NT2/D1 (cell line): ENCODE measurements at regions not wholly inside any gene's neighbourhood (a gene's known extent, or its start where the extent isn't known, plus 50 kb on each side); places are given as distances from the start of the nearest gene placed in this dataset.

Source experiments
- DNase-seq: peaks from one replicate; pipeline ENCODE4 v3.0.0-alpha.2; 2011; ENCODE audit warnings: low read depth, low spot score
- H3K27me3 ChIP-seq: 2 replicates; pipeline ENCODE4 v1.6.0; 2011; ENCODE audit warnings: mild to moderate bottlenecking; ENCODE audit not compliant: insufficient read length, insufficient read depth
- H3K36me3 ChIP-seq: 2 replicates; pipeline ENCODE4 v1.6.1; 2011; ENCODE audit warnings: mild to moderate bottlenecking, low read length, mixed read lengths; ENCODE audit not compliant: insufficient read depth, insufficient read length
- H3K4me1 ChIP-seq: 2 replicates; pipeline ENCODE4 v1.5.1; 2011; ENCODE audit not compliant: insufficient read depth, insufficient read length
- H3K4me3 ChIP-seq: 2 replicates; pipeline ENCODE4 v1.5.1; 2011; ENCODE audit warnings: low read depth; ENCODE audit not compliant: insufficient read length
- H3K9ac ChIP-seq: 2 replicates; pipeline ENCODE4 v1.6.0; 2011; ENCODE audit warnings: low read depth; ENCODE audit not compliant: insufficient read length
- H3K9me3 ChIP-seq: 2 replicates; pipeline ENCODE4 v1.5.1; 2011; ENCODE audit warnings: mild to moderate bottlenecking, low read length; ENCODE audit not compliant: insufficient read depth
- SUZ12 ChIP-seq: IDR thresholded peaks from 2 replicates; pipeline ENCODE4 v1.6.1; 2011; ENCODE audit not compliant: insufficient read length, insufficient read depth; ENCODE audit errors: extremely low read depth
- YY1 ChIP-seq: IDR thresholded peaks from 2 replicates; pipeline ENCODE4 v1.6.1; 2011; ENCODE audit not compliant: insufficient read length, insufficient read depth
- ZNF274 ChIP-seq: IDR thresholded peaks from 2 replicates; pipeline ENCODE4 v1.6.1; 2011; ENCODE audit warnings: mild to moderate bottlenecking, low read depth, low read length

GRCh38 chr20:57830515-57830895, 120.7 kb upstream of the PMEPA1 start:
- H3K4me3 ChIP-seq, result no peak overlapping the region
- no peaks in the 10 kb centered on the region for H3K4me1 ChIP-seq
- H3K27me3 ChIP-seq, result peaks cover 8% of the 10 kb centered on the region
- no peak overlapping the region for H3K9ac ChIP-seq
- no peaks in the 10 kb centered on the region for H3K9me3 ChIP-seq
- no peak for DNase-seq
- no peaks in the 10 kb centered on the region for H3K36me3 ChIP-seq
- TF ChIP-seq ZNF274 (no peak), YY1 (no peak), SUZ12 (no peak)

- Histone ChIP-seq H3K36me3 (no peaks in the 10 kb centered on the region), H3K4me1 (no peaks in the 10 kb centered on the region), H3K9ac (no peak overlapping the region), H3K4me3 (no peak overlapping the region), H3K27me3 (peaks cover 8% of the 10 kb centered on the region), H3K9me3 (no peaks in the 10 kb centered on the region)
- TF ChIP-seq SUZ12 (no peak), ZNF274 (no peak), YY1 (no peak)
- no peak for DNase-seq
Observed at GRCh38 chr20:57829805-57830514, 120.1 kb upstream of the PMEPA1 start.

GRCh38 chr20:57829336-57829735, 119.5 kb upstream of the PMEPA1 start:
- no peaks in the 10 kb centered on the region for H3K9me3 ChIP-seq
- peaks cover 6% of the 10 kb centered on the region for H3K27me3 ChIP-seq
- no peaks in the 10 kb centered on the region for H3K36me3 ChIP-seq
- DNase-seq, result no peak
- no peaks in the 10 kb centered on the region for H3K4me1 ChIP-seq
- H3K4me3 ChIP-seq, result no peak overlapping the region
- no peak overlapping the region for H3K9ac ChIP-seq
- TF ChIP-seq YY1 (no peak), ZNF274 (no peak), SUZ12 (no peak)

- H3K4me1 ChIP-seq, result no peaks in the 10 kb centered on the region
- no peak for DNase-seq
- H3K27me3 ChIP-seq, result peaks cover under 1% of the 10 kb centered on the region
- TF ChIP-seq ZNF274 (no peak), SUZ12 (no peak), YY1 (no peak)
- H3K4me3 ChIP-seq, result no peak overlapping the region
- no peaks in the 10 kb centered on the region for H3K9me3 ChIP-seq
- no peak overlapping the region for H3K9ac ChIP-seq
- no peaks in the 10 kb centered on the region for H3K36me3 ChIP-seq
Observed at GRCh38 chr20:57828696-57829095, 118.9 kb upstream of the PMEPA1 start.

- no peaks in the 10 kb centered on the region for H3K27me3 ChIP-seq
- H3K9ac ChIP-seq, result no peak overlapping the region
- DNase-seq, result no peak
- H3K4me1 ChIP-seq, result no peaks in the 10 kb centered on the region
- H3K36me3 ChIP-seq, result no peaks in the 10 kb centered on the region
- TF ChIP-seq YY1 (no peak), SUZ12 (no peak), ZNF274 (no peak)
- H3K4me3 ChIP-seq, result no peak overlapping the region
- no peaks in the 10 kb centered on the region for H3K9me3 ChIP-seq
Observed at GRCh38 chr20:57826666-57827287, 117.0 kb upstream of the PMEPA1 start.

GRCh38 chr20:57824909-57825308, 115.1 kb upstream of the PMEPA1 start:
- TF ChIP-seq ZNF274 (no peak), YY1 (no peak), SUZ12 (no peak)

GRCh38 chr20:57821935-57822334, 112.1 kb upstream of the PMEPA1 start:
- Histone ChIP-seq H3K9ac (no peak overlapping the region), H3K36me3 (no peaks in the 10 kb centered on the region), H3K4me3 (no peak overlapping the region), H3K27me3 (no peaks in the 10 kb centered on the region), H3K4me1 (peaks cover 3% of the 10 kb centered on the region), H3K9me3 (no peaks in the 10 kb centered on the region)
- no peak for DNase-seq
- no peak for TF ChIP-seq ZNF274
- TF ChIP-seq YY1, result no peak
- no peak for TF ChIP-seq SUZ12

More at GRCh38 chr20:57824909-57825308, 115.1 kb upstream of the PMEPA1 start:
- no peak overlapping the region for H3K9ac ChIP-seq
- H3K9me3 ChIP-seq, result no peaks in the 10 kb centered on the region
- H3K4me3 ChIP-seq, result no peak overlapping the region
- peaks cover 3% of the 10 kb centered on the region for H3K4me1 ChIP-seq
- no peaks in the 10 kb centered on the region for H3K27me3 ChIP-seq
- no peaks in the 10 kb centered on the region for H3K36me3 ChIP-seq
- no peak for DNase-seq
